ENCODE measurements at regions not wholly inside any gene's neighbourhood (a gene's known extent, or its start where the extent isn't known, plus 50 kb on each side); places are given as distances from the start of the nearest gene placed in this dataset.

DNA sequence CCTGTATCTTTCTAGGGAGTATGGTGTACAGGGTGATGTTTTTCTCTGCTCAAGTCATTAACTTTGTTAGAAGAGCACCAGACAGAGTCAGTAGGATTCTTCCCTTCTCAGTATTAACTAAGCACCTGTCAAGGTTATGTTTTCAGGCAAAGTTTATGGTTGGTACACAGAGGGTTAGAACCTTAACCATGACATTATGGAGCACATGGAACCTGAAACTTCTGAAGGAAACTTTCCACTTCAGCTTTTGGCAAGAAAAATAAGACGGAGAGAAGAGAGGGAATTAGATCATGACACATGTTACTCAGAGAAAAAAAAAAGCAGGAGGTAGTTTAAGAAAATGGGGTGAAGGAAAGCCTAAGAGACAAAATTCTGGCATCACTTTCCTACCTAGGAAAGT, 112.9 kb upstream of the PDE7B start:
- Histone ChIP-seq H3K9me2 (ENCODE audit: insufficient read depth) (no peaks in the 10 kb centered on the region), H3K4me3 (replicated peaks in 1 of 2; ENCODE audit: low read depth in 1 of 2, low read length in 2 of 2) (no peak overlapping the region), H3K36me3 (ENCODE audit: control insufficient read depth in 1 of 2, insufficient read depth in 2 of 2, low read length in 2 of 2) (no peaks in the 10 kb centered on the region), H3K79me2 (ENCODE audit: insufficient read depth, low read length) (no peaks in the 10 kb centered on the region), H3K9me3 (ENCODE audit: control insufficient read depth in 1 of 2, insufficient read depth in 1 of 2, low read depth in 1 of 2, low read length in 2 of 2) (no peaks in the 10 kb centered on the region), H2AFZ (ENCODE audit: low read depth, low read length, poor library complexity, severe bottlenecking) (no peak overlapping the region), H4K20me1 (ENCODE audit: insufficient read depth) (no peaks in the 10 kb centered on the region), H3K4me1 (ENCODE audit: control insufficient read depth in 1 of 2, insufficient read depth in 2 of 2, low read length in 2 of 2) (no peaks in the 10 kb centered on the region), H3K4me2 (ENCODE audit: low read length) (no peak overlapping the region), H3K27me3 (ENCODE audit: insufficient read depth, low read length) (no peaks in the 10 kb centered on the region), H3K9ac (ENCODE audit: low read length) (no peak overlapping the region), H3K27ac (ENCODE audit: low read depth, low read length) (no peak overlapping the region)
- CTCF ChIA-PET = no interaction called here
- POLR2A ChIA-PET = no interaction called here
- intact Hi-C loops (cut with micrococcal nuclease) = no loop called here
- TF ChIP-seq, protein P1, sequence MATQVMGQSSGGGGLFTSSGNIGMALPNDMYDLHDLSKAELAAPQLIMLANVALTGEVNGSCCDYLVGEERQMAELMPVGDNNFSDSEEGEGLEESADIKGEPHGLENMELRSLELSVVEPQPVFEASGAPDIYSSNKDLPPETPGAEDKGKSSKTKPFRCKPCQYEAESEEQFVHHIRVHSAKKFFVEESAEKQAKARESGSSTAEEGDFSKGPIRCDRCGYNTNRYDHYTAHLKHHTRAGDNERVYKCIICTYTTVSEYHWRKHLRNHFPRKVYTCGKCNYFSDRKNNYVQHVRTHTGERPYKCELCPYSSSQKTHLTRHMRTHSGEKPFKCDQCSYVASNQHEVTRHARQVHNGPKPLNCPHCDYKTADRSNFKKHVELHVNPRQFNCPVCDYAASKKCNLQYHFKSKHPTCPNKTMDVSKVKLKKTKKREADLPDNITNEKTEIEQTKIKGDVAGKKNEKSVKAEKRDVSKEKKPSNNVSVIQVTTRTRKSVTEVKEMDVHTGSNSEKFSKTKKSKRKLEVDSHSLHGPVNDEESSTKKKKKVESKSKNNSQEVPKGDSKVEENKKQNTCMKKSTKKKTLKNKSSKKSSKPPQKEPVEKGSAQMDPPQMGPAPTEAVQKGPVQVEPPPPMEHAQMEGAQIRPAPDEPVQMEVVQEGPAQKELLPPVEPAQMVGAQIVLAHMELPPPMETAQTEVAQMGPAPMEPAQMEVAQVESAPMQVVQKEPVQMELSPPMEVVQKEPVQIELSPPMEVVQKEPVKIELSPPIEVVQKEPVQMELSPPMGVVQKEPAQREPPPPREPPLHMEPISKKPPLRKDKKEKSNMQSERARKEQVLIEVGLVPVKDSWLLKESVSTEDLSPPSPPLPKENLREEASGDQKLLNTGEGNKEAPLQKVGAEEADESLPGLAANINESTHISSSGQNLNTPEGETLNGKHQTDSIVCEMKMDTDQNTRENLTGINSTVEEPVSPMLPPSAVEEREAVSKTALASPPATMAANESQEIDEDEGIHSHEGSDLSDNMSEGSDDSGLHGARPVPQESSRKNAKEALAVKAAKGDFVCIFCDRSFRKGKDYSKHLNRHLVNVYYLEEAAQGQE (IDR thresholded peaks at IDR 0.05; ENCODE audit: low read depth) = no peak
- no peak for TF ChIP-seq ELF1 (IDR thresholded peaks at IDR 0.05; ENCODE audit: borderline replicate concordance, low read depth)
- ATAC-seq (no peak), DNase-seq (ENCODE audit: low read depth, low spot score) (no peak)
- BruUV-seq (replicated peaks) = no TSS peak
- RAD21 ChIA-PET (ENCODE audit: low non-redundant PET in 1 of 2, low total read pairs in 2 of 2, uncharacterized antibody in 2 of 2, unreplicated experiment in 2 of 2) = no interaction called here

DNA sequence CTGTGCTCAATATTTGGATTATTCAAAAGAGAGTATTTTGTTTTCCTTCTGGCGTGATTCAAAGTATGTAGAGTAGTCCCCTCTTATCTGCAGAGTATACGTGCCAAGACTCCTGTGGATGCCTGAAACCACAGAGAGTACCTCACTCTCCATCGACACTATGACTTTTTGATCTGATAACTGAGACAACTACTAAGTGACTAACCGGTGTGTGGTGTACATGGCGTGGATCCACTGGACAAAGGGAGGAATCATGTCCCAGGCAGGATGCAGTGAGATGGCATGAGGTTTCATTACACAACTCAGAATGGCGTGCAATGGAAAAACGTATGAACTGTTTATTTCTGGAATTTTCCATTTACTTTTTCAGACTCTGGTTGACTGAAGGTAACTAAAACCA, 112.2 kb upstream of the PDE7B start:
- ATAC-seq = no peak
- TF ChIP-seq, protein P2, sequence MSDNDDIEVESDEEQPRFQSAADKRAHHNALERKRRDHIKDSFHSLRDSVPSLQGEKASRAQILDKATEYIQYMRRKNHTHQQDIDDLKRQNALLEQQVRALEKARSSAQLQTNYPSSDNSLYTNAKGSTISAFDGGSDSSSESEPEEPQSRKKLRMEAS (IDR thresholded peaks at IDR 0.05) = no peak
- TF ChIP-seq EZH2 (IDR thresholded peaks at IDR 0.05) (no peak), ELF1 (IDR thresholded peaks at IDR 0.05; ENCODE audit: borderline replicate concordance, low read depth) (no peak), POLR2AphosphoS5 (IDR thresholded peaks at IDR 0.05; ENCODE audit: low read depth, low read length) (no peak), ZNF274 (IDR thresholded peaks at IDR 0.05; ENCODE audit: low read depth, low read length) (no peak), EGR1 (IDR thresholded peaks at IDR 0.05; ENCODE audit: low read depth) (no peak), EZH2phosphoT487 (IDR thresholded peaks at IDR 0.05; ENCODE audit: borderline replicate concordance) (no peak)
- TF ChIP-seq, protein P3, sequence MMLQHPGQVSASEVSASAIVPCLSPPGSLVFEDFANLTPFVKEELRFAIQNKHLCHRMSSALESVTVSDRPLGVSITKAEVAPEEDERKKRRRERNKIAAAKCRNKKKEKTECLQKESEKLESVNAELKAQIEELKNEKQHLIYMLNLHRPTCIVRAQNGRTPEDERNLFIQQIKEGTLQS (IDR thresholded peaks at IDR 0.05) = no peak
- TF ChIP-seq, protein P4, sequence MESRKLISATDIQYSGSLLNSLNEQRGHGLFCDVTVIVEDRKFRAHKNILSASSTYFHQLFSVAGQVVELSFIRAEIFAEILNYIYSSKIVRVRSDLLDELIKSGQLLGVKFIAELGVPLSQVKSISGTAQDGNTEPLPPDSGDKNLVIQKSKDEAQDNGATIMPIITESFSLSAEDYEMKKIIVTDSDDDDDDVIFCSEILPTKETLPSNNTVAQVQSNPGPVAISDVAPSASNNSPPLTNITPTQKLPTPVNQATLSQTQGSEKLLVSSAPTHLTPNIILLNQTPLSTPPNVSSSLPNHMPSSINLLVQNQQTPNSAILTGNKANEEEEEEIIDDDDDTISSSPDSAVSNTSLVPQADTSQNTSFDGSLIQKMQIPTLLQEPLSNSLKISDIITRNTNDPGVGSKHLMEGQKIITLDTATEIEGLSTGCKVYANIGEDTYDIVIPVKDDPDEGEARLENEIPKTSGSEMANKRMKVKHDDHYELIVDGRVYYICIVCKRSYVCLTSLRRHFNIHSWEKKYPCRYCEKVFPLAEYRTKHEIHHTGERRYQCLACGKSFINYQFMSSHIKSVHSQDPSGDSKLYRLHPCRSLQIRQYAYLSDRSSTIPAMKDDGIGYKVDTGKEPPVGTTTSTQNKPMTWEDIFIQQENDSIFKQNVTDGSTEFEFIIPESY (IDR thresholded peaks at IDR 0.05; ENCODE audit: extremely low read depth, insufficient replicate concordance, low read length) = no peak
- TF ChIP-seq, protein P1 (IDR thresholded peaks at IDR 0.05; ENCODE audit: low read depth) = no peak

More for the DNA sequence above, 112.2 kb upstream of the PDE7B start:
- Histone ChIP-seq H4K20me1 (ENCODE audit: insufficient read depth) (no peaks in the 10 kb centered on the region), H3K79me2 (ENCODE audit: insufficient read depth, low read length) (no peaks in the 10 kb centered on the region), H3K4me2 (ENCODE audit: low read length) (no peak overlapping the region), H3K9ac (ENCODE audit: low read length) (no peak overlapping the region), H3K4me1 (ENCODE audit: control insufficient read depth in 1 of 2, insufficient read depth in 2 of 2, low read length in 2 of 2) (no peaks in the 10 kb centered on the region), H3K36me3 (ENCODE audit: control insufficient read depth in 1 of 2, insufficient read depth in 2 of 2, low read length in 2 of 2) (no peaks in the 10 kb centered on the region), H3K9me3 (ENCODE audit: control insufficient read depth in 1 of 2, insufficient read depth in 1 of 2, low read depth in 1 of 2, low read length in 2 of 2) (no peaks in the 10 kb centered on the region), H3K27me3 (ENCODE audit: insufficient read depth, low read length) (no peaks in the 10 kb centered on the region), H3K4me3 (replicated peaks in 1 of 2; ENCODE audit: low read depth in 1 of 2, low read length in 2 of 2) (no peak overlapping the region), H2AFZ (ENCODE audit: low read depth, low read length, poor library complexity, severe bottlenecking) (no peak overlapping the region), H3K9me2 (ENCODE audit: insufficient read depth) (no peaks in the 10 kb centered on the region), H3K27ac (ENCODE audit: low read depth, low read length) (no peak overlapping the region)
- DNase-seq (ENCODE audit: low read depth, low spot score) = no peak
- intact Hi-C loops (cut with micrococcal nuclease) = no loop called here
- RAD21 ChIA-PET (ENCODE audit: low non-redundant PET in 1 of 2, low total read pairs in 2 of 2, uncharacterized antibody in 2 of 2, unreplicated experiment in 2 of 2) = no interaction called here
- BruUV-seq (replicated peaks) = no TSS peak
- CTCF ChIA-PET = no interaction called here
- POLR2A ChIA-PET = no interaction called here
